MV-4-11 (cell line): ENCODE measurements at regions not wholly inside any gene's neighbourhood (a gene's known extent, or its start where the extent isn't known, plus 50 kb on each side); places are given as distances from the start of the nearest gene placed in this dataset.
"Not testable (repeated sequence)": the region's sequence is repeated elsewhere in the genome, so short reads cannot be mapped to it uniquely, and the experiment has no call there.

Experiments used
- DNase-seq: peaks from one replicate; lab custom pipeline; 2025; lab: John Stamatoyannopoulos, UW

DNA sequence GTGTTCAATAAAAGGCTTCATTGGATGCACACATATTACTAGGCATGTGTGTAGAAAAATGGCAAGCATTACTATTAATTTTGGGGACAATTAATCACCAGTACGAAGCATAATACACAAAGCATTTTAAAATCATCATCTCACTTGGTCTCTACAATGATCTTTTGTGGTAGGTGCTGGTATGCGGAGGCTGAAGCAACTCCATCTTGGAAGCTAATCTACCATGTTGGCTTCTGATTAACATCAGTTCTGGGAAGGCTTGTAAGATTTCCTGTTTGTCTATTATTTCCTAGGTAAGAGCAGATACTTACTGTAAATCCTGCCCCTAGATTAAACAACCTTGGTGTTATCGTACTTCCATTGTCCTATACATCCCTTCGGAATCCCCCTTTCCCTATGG is 121.7 kb upstream of the RUNX1 start:
- DNase-seq = no peak

DNA sequence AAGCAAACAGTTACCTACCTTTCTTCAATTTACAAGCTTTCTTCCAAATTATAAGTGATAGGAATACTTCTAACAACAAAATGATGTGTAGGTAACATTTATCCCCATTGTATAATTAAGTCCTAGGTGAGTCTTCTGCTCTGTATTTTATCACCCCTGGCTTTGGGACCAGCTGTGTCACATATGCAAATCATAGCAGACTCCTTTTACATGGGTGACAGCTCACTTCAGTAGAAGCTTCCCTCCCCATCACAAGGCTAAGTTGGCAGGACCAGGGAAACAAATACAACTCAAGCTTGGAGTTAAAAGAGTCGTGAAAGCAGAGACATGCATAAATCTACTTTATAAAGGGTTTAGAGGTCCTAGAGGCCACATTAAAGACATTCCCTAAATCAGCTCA is 121.1 kb upstream of the RUNX1 start:
- no peak for DNase-seq

- DNase-seq = no peak
Observed at GRCh38 chr21:35169574-35169973, 120.5 kb upstream of the RUNX1 start.

- no peak for DNase-seq
Observed at GRCh38 chr21:35168735-35169134, 119.6 kb upstream of the RUNX1 start.

- no peak for DNase-seq
Observed at GRCh38 chr21:35164971-35165483, 115.9 kb upstream of the RUNX1 start.

- no peak for DNase-seq
Observed at GRCh38 chr21:35164380-35164779, 115.3 kb upstream of the RUNX1 start.

- no peak for DNase-seq
Observed at GRCh38 chr21:35163411-35163810, 114.3 kb upstream of the RUNX1 start.

GRCh38 chr21:35162831-35163230 is 113.7 kb upstream of the RUNX1 start:
- DNase-seq = no peak

GRCh38 chr21:35159881-35160280 is 110.8 kb upstream of the RUNX1 start:
- DNase-seq = no peak

DNA sequence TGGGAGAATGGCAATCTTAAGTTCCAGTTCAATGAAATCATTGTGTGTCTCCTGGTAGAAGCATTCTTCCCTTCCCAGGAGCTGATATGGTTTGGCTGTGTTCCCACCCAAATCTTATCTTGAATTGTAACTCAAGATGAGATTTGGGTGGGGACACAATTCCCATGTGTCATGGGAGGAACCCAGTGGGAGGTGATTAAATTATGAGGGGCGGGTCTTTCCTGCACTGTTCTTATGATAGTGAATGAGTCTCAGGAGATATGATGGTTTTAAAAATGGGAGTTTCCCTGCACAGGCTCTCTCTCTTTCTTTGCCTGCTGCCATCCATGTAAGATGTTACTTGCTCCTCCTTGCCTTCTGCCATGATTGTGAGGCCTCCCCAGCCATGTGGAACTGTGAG is 108.3 kb upstream of the RUNX1 start:
- DNase-seq = not testable (repeated sequence)

DNA sequence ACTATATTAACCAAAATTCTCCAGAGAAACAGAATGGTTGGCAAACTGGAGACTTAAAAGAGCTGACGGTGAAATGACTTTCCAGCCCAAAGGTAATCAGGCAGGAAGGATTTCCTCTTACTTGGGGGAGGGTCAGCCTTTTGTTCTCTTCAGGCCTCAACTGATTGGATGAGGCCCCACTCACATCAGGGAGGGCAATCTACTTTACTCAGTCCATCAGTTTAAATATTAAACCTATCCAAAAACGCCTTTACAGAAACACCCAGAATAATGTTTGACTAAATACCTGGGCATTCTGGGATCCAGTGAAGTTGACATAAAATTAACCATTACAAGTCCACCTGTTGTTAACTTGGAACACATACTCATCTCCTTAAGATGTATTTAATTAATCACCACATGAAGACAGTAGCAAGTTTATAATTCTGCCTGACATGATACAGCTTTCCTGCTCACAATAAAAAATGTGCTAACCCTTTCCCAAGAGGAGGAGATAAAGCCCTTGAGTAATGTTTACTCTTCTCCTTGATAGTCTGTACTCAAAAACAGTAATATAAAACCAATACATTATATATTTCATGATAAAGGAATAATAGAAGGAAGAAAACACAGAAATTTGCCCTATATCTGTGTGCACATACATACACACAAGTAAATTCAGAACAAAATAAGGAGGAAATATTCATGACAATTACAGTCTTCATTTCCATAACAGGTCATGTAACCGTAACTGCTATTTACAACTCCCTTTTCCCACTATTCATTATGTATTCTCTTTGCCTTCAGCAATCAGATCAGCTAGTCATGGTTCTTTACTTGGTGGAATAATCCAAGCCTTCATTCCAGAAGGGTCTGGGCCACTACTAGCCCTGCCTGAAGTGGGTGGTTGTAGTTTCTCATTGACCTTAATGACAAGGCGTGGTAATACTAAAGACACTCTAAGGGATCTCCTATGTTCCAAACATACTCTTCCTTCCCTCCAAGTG is 107.5 kb upstream of the RUNX1 start:
- DNase-seq = no peak

DNA sequence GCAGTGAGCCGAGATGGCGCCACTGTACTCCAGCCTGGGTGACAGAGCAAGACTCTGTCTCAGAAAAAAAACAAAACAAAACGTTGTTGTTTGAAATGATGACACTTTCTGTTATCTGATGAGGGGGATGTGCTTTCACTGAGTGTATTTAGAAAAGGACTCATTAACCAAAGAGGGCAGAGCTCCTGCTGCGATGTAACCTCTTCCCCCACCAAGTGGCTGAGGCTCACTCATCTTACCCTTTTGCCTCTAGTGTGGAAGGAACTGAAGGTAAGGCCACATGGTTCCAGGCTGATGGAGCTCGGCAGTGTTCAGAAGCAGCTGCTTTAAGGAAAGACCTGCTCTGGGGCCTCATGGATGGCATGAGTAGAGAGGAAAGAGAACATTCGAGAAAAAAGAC is 105.7 kb upstream of the RUNX1 start:
- no peak for DNase-seq

DNA sequence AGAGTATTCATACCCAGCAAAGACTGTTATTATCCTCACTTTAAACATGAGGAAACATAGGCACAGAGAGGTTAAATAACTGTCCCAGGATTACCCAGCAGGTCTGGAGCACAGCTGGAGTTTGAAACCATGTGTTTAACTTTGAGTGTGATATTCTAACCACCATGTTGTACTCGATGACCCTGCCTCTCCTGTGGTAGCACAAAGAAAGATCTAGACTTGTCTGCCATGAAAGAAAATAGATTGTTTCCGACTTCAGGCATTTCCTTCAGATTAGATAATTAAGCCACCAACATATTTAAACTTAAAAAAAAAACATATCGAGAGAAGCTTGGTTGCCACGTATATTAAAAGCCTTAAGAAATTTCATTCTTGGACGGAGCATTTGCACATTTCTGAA is 104.6 kb upstream of the RUNX1 start:
- DNase-seq = no peak

DNA sequence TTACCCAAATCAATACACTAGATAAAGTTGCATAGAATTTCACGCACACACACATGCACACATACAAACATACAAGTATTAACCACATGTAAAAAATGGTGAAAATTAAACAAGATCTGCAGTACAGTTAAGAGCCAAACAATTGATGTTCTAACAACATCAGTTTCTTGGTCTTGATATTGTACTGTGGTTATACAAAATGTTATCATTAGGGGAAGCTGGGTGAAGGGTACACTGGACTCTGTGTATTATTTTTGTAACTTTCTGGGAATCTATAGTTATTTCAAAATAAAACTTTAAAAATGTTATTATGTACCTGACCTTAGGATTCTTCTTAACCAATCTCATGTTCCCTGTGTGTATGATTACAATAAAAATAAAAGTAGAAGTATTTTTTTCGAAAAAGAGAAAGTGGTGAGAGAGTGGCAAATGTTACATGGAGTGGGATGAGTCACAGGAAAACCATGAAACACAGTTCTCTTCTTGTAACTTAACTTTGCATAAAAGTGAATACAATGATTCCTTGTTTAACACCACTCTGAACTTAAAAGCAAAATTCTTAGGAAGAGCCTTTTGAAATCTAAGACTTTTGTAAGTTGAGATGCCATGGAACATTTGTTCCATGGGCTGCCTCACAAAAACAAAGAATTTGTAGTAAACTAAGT is 101.6 kb upstream of the RUNX1 start:
- peak; percentile 20 for DNase-seq

DNA sequence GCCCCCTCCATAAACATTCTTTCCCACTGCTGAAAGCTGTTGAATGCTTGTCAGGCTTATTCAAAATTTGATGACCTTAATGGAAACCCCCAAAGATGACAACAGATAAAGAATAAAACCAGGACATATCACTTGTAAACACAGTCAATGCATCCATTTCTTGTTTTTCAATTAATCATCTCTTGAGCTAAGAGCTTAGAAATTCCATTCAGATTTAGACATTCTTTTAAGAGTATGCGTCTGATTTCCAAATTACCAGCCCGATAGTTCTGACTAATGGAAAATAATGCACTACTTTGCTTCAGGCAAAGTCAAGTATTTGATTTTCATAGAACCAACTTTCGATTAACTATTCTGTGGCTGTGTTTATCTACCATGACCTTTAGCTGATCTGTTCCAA is 100.6 kb upstream of the RUNX1 start:
- DNase-seq = no peak

DNA sequence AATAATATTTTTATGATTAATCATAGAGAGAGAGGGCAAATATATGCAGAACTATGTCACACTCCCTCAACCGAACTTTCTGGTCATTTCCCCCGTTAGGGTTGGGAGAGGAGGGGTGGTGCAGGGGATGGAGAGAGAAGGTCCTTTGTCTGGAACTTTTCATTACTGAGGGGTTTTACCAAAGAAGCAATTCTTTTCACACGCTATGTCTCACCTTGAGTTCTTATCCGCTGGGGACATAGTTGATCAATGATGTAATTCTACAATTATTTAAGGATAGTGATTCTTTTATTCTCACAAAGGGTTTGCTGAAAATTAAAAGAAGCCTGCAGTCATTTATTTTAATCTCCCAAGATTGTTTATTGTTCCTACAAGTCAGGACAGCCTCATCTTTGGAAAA is 98.3 kb upstream of the RUNX1 start:
- no peak for DNase-seq

GRCh38 chr21:35145626-35146233 is 96.6 kb upstream of the RUNX1 start:
- DNase-seq = no peak

- no peak for DNase-seq
Observed at GRCh38 chr21:35144978-35145377, 95.9 kb upstream of the RUNX1 start.

DNA sequence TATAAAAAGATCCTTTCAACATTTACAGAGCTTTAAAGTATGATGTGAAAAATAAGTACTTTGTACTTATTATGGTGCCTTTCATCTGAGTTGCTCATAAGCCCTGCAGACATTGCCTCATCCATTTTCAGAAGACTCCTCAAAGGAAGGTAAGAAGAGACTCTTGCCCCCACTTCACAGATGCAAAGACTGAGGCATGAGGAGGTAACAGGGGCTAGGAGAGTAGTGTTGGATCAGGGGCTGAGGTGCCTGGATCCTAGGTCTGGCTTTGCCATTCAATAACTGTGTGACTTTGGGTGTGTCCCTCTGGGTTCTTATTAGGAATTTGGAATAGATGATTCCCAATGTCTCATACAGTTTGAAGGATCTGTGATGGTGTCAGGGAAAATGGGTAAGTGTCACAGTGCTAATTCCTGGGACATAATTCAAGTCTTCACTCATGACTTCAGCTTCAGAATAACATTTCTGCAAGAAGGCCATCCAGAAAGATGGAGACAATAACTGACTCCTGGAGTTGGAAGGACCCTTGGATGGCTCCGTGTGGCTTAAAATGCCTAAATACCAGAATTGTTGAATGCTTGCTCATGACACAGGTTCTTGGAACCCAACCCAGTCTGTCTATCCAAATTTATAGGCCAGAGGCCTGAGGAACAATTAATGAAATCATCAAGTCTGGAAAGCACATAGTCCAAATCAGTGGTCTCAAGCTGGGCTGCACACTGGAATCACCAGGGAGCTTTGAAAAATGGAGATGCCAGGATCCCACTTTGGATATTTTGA is 93.1 kb upstream of the RUNX1 start:
- no peak for DNase-seq

DNA sequence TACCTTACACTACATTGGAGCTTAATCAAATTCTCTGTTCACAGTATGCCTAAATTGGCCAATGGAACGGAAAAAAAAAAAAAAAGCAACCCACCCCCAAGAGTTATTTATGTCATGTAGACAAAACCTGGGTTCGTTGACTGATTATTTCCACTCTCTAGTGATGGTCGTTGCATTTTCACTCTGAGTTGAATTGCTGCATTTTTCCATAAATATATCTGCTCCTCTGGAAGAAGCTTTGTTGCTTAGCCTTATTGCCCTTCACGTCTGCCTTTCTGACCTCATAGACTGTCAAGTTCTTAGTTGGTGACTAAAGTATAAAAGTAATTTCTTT is 90.2 kb upstream of the RUNX1 start:
- DNase-seq = no peak

- no peak for DNase-seq
Observed at GRCh38 chr21:35138665-35139381, 89.7 kb upstream of the RUNX1 start.
